ENCODE measurements at regions not wholly inside any gene's neighbourhood (a gene's known extent, or its start where the extent isn't known, plus 50 kb on each side); places are given as distances from the start of the nearest gene placed in this dataset.

GRCh38 chr5:125987677-125988255 lies 435.4 kb upstream of the GRAMD2B start:
- WGBS: 82% methylated on average over 2 of the region's 2 CpGs
- Histone ChIP-seq H3K27ac (ENCODE audit: low read depth in 1 of 2, low read length in 2 of 2) (no peak overlapping the region), H3K4me1 (ENCODE audit: control insufficient read depth in 4 of 4, insufficient read depth in 4 of 4, low read length in 3 of 4) (no peaks in the 10 kb centered on the region), H3K9me3 (ENCODE audit: control insufficient read depth in 4 of 4, low read length in 3 of 4) (no peaks in the 10 kb centered on the region), H3K36me3 (ENCODE audit: control insufficient read depth in 4 of 4, insufficient read depth in 3 of 4, low read depth in 1 of 4, low read length in 3 of 4) (no peaks in the 10 kb centered on the region), H3K9ac (ENCODE audit: low read depth in 1 of 2, low read length in 2 of 2) (no peak overlapping the region), H3K27me3 (ENCODE audit: control insufficient read depth in 4 of 4, insufficient read depth in 4 of 4, low read length in 3 of 4) (no peaks in the 10 kb centered on the region), H3K4me3 (ENCODE audit: low read depth in 1 of 3, low read length in 3 of 3) (no peak overlapping the region)
- no peak for DNase-seq (ENCODE audit: low spot score)
- TF ChIP-seq HNF4G (IDR thresholded peaks at IDR 0.05) (no peak), TAF1 (conservative IDR thresholded peaks at IDR 0.05) (no peak), RXRA (IDR thresholded peaks at IDR 0.05) (no peak), GABPA (IDR thresholded peaks at IDR 0.05 in 1 of 2, conservative IDR thresholded peaks at IDR 0.05 in 1 of 2) (no peak), RAD21 (IDR thresholded peaks at IDR 0.05) (no peak), YY1 (IDR thresholded peaks at IDR 0.05) (no peak), JUND (IDR thresholded peaks at IDR 0.05) (no peak), NR2F2 (IDR thresholded peaks at IDR 0.05) (no peak), EGR1 (IDR thresholded peaks at IDR 0.05; ENCODE audit: low read depth in 2 of 2) (no peak), MAX (IDR thresholded peaks at IDR 0.05) (no peak), CTCF (IDR thresholded peaks at IDR 0.05; ENCODE audit: low read depth, low read length, missing input control) (no peak), FOXA1 (IDR thresholded peaks at IDR 0.05) (no peak), SP1 (IDR thresholded peaks at IDR 0.05) (no peak), HNF4A (conservative IDR thresholded peaks at IDR 0.05) (no peak)
- TF ChIP-seq, protein P1, sequence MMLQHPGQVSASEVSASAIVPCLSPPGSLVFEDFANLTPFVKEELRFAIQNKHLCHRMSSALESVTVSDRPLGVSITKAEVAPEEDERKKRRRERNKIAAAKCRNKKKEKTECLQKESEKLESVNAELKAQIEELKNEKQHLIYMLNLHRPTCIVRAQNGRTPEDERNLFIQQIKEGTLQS (IDR thresholded peaks at IDR 0.05): no peak
- TF ChIP-seq, protein P2, sequence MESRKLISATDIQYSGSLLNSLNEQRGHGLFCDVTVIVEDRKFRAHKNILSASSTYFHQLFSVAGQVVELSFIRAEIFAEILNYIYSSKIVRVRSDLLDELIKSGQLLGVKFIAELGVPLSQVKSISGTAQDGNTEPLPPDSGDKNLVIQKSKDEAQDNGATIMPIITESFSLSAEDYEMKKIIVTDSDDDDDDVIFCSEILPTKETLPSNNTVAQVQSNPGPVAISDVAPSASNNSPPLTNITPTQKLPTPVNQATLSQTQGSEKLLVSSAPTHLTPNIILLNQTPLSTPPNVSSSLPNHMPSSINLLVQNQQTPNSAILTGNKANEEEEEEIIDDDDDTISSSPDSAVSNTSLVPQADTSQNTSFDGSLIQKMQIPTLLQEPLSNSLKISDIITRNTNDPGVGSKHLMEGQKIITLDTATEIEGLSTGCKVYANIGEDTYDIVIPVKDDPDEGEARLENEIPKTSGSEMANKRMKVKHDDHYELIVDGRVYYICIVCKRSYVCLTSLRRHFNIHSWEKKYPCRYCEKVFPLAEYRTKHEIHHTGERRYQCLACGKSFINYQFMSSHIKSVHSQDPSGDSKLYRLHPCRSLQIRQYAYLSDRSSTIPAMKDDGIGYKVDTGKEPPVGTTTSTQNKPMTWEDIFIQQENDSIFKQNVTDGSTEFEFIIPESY (IDR thresholded peaks at IDR 0.05): no peak

DNA sequence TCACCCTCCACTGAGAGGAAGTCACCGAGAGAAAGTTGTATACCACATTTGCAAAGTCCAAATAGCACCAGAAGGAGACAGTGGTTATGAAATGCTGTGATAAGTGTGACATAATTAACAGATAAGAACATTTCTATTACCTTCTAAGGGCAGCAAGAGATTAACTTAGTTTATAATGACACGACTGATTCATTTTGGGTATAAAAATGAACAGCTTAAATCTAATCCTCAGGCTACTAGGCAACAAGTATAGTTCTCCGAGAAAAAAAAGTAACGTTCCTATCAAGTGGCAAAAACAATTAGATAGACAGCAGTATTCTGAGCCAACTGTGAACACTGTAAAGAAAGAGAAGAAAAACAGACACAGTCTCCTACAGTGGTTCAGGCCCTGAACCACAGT lies 431.2 kb upstream of the GRAMD2B start:
- Histone ChIP-seq H3K27ac (ENCODE audit: low read depth in 1 of 2, low read length in 2 of 2) (no peak overlapping the region), H3K4me3 (ENCODE audit: low read depth in 1 of 3, low read length in 3 of 3) (no peak overlapping the region), H3K9me3 (ENCODE audit: control insufficient read depth in 4 of 4, low read length in 3 of 4) (no peaks in the 10 kb centered on the region), H3K27me3 (ENCODE audit: control insufficient read depth in 4 of 4, insufficient read depth in 4 of 4, low read length in 3 of 4) (no peaks in the 10 kb centered on the region), H3K4me1 (ENCODE audit: control insufficient read depth in 4 of 4, insufficient read depth in 4 of 4, low read length in 3 of 4) (no peaks in the 10 kb centered on the region), H3K36me3 (ENCODE audit: control insufficient read depth in 4 of 4, insufficient read depth in 3 of 4, low read depth in 1 of 4, low read length in 3 of 4) (no peaks in the 10 kb centered on the region), H3K9ac (ENCODE audit: low read depth in 1 of 2, low read length in 2 of 2) (no peak overlapping the region)
- 61% methylated on average over 4 of the region's 4 CpGs for WGBS
- TF ChIP-seq NR2F2 (IDR thresholded peaks at IDR 0.05) (no peak), FOXA1 (IDR thresholded peaks at IDR 0.05) (no peak), EGR1 (IDR thresholded peaks at IDR 0.05; ENCODE audit: low read depth in 2 of 2) (no peak), RAD21 (IDR thresholded peaks at IDR 0.05) (no peak), HNF4A (conservative IDR thresholded peaks at IDR 0.05) (no peak), HNF4G (IDR thresholded peaks at IDR 0.05) (no peak), GABPA (IDR thresholded peaks at IDR 0.05 in 1 of 2, conservative IDR thresholded peaks at IDR 0.05 in 1 of 2) (no peak), TAF1 (conservative IDR thresholded peaks at IDR 0.05) (no peak), CTCF (IDR thresholded peaks at IDR 0.05; ENCODE audit: low read depth, low read length, missing input control) (no peak), MAX (IDR thresholded peaks at IDR 0.05) (no peak), FOXA2 (IDR thresholded peaks at IDR 0.05) (no peak), JUND (IDR thresholded peaks at IDR 0.05) (no peak)
- TF ChIP-seq, protein P1 (IDR thresholded peaks at IDR 0.05): no peak
- TF ChIP-seq, protein P2 (IDR thresholded peaks at IDR 0.05): no peak
- DNase-seq (ENCODE audit: low spot score): no peak

Measured in liver (tissue), 8 donors.